Activated T-cell treated with anti-CD3 and anti-CD28 coated beads, Interleukin-2, amount 50 U/mL, for 72 hours (primary cell): ENCODE measurements at regions not wholly inside any gene's neighbourhood (a gene's known extent, or its start where the extent isn't known, plus 50 kb on each side); places are given as distances from the start of the nearest gene placed in this dataset.
"Not testable (repeated sequence)": the region's sequence is repeated elsewhere in the genome, so short reads cannot be mapped to it uniquely, and the experiment has no call there.

Source experiments
- ATAC-seq, 2 donors: fragments of 150-1000 bp; cut with Tn5 transposase; replicated peaks in 1 of 2; 2 replicates each; pipeline ENCODE4 v1.10.0; 2021; ENCODE audit warnings: moderate library complexity in 2 of 2, mild to moderate bottlenecking in 1 of 2
- DNase-seq, 2 donors: peaks; one replicate each; pipeline ENCODE4 v3.0.0; 2021 to 2022; ENCODE audit warnings: mixed read lengths in 1 of 2
- H3K27ac Mint-ChIP-seq: one replicate; pipeline ENCODE4 v1.8.0; 2022; ENCODE audit warnings: mild to moderate bottlenecking, moderate library complexity, mixed read lengths
- H3K27me3 Mint-ChIP-seq: one replicate; pipeline ENCODE4 v1.8.0; 2022; ENCODE audit warnings: low read depth, mixed read lengths
- H3K36me3 Mint-ChIP-seq, 2 donors: one replicate each; pipeline ENCODE4 v1.8.0; 2022; ENCODE audit warnings: mixed read lengths in 2 of 2, mild to moderate bottlenecking in 1 of 2; ENCODE audit not compliant: insufficient read depth in 2 of 2
- H3K4me1 Mint-ChIP-seq: one replicate; pipeline ENCODE4 v1.8.0; 2022; ENCODE audit warnings: low read depth, mixed read lengths
- H3K4me3 Mint-ChIP-seq, 2 donors: one replicate each; pipeline ENCODE4 v1.8.0; 2022; ENCODE audit warnings: mild to moderate bottlenecking in 2 of 2, mixed read lengths in 2 of 2, moderate library complexity in 2 of 2
- H3K9me3 Mint-ChIP-seq, 2 donors: one replicate each; pipeline ENCODE4 v1.8.0; 2022; ENCODE audit warnings: mixed read lengths in 2 of 2

DNA sequence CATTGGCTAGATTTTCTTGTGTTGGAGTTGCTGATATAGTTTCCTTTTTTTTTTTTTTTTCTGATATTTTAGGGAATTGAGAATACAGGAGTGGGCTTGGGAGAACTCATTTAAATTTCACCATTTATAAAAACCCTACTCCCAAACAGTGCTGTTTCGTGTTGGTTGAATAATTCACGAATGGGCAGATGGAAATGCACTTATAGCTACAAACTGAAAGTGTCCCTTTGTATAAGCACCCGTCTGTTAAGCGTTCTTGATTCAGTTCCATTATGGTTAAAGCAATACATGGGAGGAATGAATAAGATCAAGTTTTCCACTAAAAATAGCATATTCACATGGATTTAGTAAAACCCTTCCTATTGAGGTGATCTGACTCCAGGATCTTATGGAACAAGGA, 122.2 kb upstream of the ARG1 start:
- H3K36me3 Mint-ChIP-seq, result peaks cover 0 to 5% of the 10 kb centered on the region in 2 donors
- DNase-seq (no peak), ATAC-seq (no peak)
- peak overlapping the region; percentile 34 to 57 for H3K4me3 Mint-ChIP-seq
- H3K27me3 Mint-ChIP-seq, result no peaks in the 10 kb centered on the region
- peak overlapping the region; percentile 56 for H3K27ac Mint-ChIP-seq
- H3K9me3 Mint-ChIP-seq, result peaks cover 3 to 7% of the 10 kb centered on the region in 2 donors
- peaks cover 44% of the 10 kb centered on the region for H3K4me1 Mint-ChIP-seq

DNA sequence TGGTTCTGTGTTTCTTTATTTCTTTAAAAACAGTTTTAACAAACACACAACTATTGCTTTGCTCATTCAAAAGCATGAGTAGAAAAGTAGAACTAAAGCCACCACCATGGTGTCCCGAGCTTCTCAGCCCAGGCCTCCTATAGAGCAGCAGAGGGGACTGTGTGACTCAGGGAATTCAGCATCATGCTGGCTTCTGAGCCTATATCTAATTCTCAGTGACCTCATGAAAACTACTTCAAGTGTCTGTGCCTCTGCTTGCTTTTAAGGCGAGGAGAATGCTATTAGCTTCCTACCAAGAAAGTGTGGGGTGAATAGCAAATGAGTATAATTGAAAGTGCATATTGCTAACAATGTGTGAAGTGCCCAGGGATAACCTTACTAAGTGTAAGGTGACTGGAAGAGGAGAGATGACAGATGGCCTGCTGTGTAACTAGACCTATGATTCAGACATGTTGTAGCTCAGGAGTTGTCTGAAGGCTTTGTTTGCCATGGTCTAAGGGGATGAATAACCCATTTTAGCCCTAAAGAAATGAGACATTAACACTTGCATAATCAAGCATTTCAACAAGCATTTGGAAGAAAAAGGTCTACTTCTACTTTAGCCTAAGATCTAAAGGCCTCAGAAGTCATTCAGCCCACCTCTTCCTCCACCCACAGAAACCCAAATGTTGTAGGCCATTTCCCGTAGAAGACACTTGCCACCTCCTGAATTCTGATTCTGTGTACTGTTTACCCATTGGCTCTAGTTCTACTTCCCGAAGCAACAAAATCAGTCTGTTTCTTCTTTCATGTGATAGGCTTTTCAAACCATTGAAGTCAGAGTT, 121.5 kb upstream of the ARG1 start:
- Mint-ChIP-seq H3K36me3 (peaks cover 0 to 5% of the 10 kb centered on the region in 2 donors), H3K27ac (peak overlapping the region; percentile 77), H3K4me1 (peaks cover 44% of the 10 kb centered on the region), H3K9me3 (peaks cover 3 to 7% of the 10 kb centered on the region in 2 donors), H3K4me3 (peak overlapping the region; percentile 34 to 57), H3K27me3 (no peaks in the 10 kb centered on the region)
- ATAC-seq (peak; percentile 95), DNase-seq (peak in 1 of 2 donors; percentile 17)

DNA sequence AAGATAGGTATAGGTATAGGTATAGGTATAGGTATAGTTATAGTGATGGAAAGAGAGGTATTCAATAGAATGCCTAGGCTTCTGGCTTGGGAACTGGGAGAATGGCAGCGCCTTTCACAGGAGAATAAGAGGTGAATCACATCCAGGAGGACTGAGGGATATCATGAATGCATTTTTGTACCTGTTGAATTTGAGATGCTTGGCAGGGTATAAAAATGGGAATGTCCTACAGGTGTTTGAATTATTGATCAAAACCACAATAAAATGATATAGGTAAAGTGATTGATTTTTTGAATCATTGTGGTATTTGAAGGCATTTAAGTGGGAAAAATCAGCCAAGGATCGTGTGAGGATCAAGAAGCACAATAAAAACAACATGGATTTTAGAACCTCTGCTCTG, 119.2 kb upstream of the ARG1 start:
- no peak overlapping the region for H3K4me3 Mint-ChIP-seq
- no peak overlapping the region for H3K27ac Mint-ChIP-seq
- peaks cover 3 to 7% of the 10 kb centered on the region in 2 donors for H3K9me3 Mint-ChIP-seq
- ATAC-seq, result no peak
- no peaks in the 10 kb centered on the region for H3K27me3 Mint-ChIP-seq
- H3K4me1 Mint-ChIP-seq, result peaks cover 31% of the 10 kb centered on the region
- DNase-seq, result no peak
- peaks cover 0 to 5% of the 10 kb centered on the region in 2 donors for H3K36me3 Mint-ChIP-seq

DNA sequence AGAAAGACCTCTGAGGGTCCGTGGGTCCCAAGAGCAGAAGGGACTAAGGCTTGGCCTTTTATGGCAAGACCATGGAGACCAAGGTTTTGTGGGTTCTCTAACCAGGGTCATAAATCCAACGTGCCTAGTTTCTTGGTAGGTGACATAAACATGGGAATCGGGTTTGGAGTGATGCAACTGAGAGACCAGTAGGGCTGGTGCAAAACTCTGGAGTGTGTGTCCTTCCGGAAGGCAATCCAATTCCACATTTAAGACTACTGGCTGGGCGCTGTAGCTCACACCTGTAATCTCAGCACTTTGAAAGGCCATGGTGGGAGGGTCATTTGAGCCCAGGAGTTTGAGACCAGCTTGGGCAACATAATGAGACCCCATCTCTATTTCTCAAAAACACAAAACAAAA, 116.5 kb upstream of the ARG1 start:
- DNase-seq, result no peak

DNA sequence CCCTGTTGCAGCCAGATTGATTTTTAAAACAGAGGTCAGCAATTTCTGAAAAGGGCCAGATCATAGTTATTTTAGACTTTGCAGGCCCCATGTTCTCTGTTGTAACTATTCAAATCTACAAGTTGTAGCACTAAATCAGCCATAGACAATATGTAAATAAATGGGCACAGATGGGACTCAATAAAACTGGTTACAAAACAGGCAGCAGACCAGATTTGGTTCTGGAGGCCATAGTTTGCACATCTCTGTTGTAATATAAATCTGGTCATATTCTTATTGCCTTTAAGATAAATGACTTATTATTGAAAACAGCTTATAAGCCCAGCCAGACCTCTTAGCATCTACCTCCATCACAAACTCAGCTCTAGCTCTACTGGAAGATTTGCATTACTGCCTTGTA, 114.0 kb upstream of the ARG1 start:
- Mint-ChIP-seq H3K9me3 (no peaks in the 10 kb centered on the region), H3K4me3 (no peak overlapping the region), H3K27me3 (no peaks in the 10 kb centered on the region), H3K4me1 (peaks cover 8% of the 10 kb centered on the region), H3K36me3 (no peaks in the 10 kb centered on the region), H3K27ac (no peak overlapping the region)
- DNase-seq (no peak), ATAC-seq (no peak)

More for the DNA sequence above, 116.5 kb upstream of the ARG1 start:
- ATAC-seq, result no peak
- peaks cover 16% of the 10 kb centered on the region for H3K4me1 Mint-ChIP-seq
- H3K27me3 Mint-ChIP-seq, result no peaks in the 10 kb centered on the region
- no peak overlapping the region for H3K4me3 Mint-ChIP-seq
- H3K36me3 Mint-ChIP-seq, result peaks cover 0 to 5% of the 10 kb centered on the region in 2 donors
- H3K9me3 Mint-ChIP-seq, result peaks cover 3 to 7% of the 10 kb centered on the region in 2 donors
- H3K27ac Mint-ChIP-seq, result no peak overlapping the region

DNA sequence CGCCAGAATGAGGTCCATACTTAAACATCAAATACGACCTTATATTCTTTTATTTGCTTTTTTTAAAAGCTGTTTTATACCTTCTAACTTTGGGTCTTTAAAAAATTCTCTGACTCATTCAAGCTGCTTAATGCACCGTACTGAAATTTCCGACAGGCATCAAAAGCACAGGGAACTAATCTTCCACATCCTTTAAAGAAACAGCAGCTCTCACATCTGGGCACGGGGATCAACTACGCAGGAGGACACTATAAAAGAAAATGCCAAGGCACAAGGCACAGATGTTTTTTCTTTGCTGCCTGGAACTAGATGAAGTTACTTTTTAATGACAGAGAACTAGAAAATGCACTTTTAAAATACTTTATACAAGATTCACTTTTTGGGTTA, 112.4 kb upstream of the ARG1 start:
- H3K9me3 Mint-ChIP-seq, result no peaks in the 10 kb centered on the region
- H3K36me3 Mint-ChIP-seq, result no peaks in the 10 kb centered on the region
- no peak overlapping the region for H3K4me3 Mint-ChIP-seq
- DNase-seq, result no peak
- H3K27me3 Mint-ChIP-seq, result no peaks in the 10 kb centered on the region
- no peak for ATAC-seq
- no peak overlapping the region for H3K27ac Mint-ChIP-seq
- peaks cover 8% of the 10 kb centered on the region for H3K4me1 Mint-ChIP-seq

DNA sequence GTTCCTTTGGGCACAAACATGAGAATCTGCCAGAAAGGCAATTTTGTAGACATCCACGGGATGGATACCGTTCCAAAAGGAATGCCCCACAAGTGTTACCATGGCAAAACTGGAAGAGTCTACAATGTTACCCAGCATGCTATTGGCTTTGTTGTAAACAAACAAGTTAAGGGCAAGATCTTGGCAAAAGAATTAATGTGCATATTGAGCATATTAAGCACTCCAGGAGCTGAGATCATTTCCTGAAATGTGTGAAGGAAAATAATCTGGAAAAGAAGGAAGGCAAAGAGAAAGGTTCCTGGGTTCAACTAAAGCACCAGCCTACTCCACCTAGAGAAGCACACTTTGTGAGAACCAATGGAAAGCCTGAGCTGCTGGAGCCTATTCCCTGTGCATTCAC, 103.9 kb upstream of the ARG1 start:
- Mint-ChIP-seq H3K36me3 (peaks cover 0 to 2% of the 10 kb centered on the region in 2 donors), H3K4me1 (no peaks in the 10 kb centered on the region), H3K9me3 (peaks cover 2% of the 10 kb centered on the region in 2 donors), H3K27me3 (no peaks in the 10 kb centered on the region), H3K27ac (no peak overlapping the region), H3K4me3 (no peak overlapping the region)
- DNase-seq (no peak), ATAC-seq (no peak)

DNA sequence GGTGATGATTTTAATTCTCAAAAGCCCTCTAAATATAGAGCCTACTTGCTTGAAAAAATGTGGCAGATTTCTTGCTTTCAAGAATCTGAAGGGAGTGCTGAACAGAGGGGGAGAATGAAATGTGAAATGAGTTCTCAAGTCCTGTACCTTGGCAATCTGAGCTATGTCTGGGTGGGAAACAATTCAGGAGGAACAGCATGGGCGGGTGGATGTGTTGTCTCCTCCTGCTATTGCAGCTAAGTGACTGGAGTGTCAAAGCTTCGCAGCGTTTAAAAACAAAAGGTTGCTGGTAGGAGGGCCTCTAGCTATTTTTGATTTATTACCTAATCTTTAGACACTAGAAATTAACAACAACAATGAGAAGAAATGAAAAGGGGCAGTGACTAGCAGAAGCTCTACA, 102.5 kb upstream of the ARG1 start:
- Mint-ChIP-seq H3K27me3 (no peaks in the 10 kb centered on the region), H3K4me3 (no peak overlapping the region), H3K9me3 (peaks cover 2 to 3% of the 10 kb centered on the region in 2 donors), H3K36me3 (peaks cover 0 to 4% of the 10 kb centered on the region in 2 donors), H3K4me1 (no peaks in the 10 kb centered on the region), H3K27ac (no peak overlapping the region)
- DNase-seq, result no peak
- ATAC-seq, result no peak

DNA sequence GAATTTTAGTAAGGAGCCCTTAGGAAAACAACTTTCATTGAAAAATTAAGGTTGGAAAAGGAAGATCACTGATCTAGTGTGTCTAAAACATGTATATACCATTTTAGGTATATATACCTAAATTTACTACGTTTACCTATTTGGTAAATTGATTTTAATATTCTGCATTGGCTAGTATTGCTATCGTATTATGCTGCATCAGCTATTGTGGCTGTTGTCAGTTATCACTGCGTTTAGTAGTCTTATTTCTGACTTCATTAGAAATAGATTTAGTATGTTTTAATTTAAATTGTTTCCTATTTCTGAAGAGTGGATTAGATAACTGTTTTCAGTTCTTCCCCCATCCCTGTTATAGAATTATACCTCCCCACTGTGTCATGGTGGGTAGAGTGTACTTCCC, 101.7 kb upstream of the ARG1 start:
- DNase-seq (no peak), ATAC-seq (no peak)
- Mint-ChIP-seq H3K27ac (no peak overlapping the region), H3K4me3 (no peak overlapping the region), H3K9me3 (peaks cover 3% of the 10 kb centered on the region in 2 donors), H3K36me3 (peaks cover 0 to 4% of the 10 kb centered on the region in 2 donors), H3K4me1 (peaks cover 2% of the 10 kb centered on the region), H3K27me3 (no peaks in the 10 kb centered on the region)

DNA sequence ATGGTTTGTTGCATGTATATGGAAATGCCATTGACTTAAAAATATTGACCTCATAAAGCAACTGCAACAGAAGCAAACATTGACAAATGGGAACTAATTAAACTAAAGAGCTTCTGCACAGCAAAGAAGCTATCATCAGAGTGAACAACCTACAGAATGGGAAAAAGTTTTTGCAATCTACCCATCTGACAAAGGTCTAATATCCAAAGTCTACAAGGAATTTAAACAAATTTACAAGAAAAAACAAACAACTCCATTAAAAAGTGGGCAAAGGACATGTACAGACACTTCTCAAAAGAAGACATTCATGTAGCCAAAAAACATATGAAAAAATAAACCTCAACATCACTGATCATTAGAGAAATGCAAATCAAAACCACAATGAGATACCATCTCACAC, 99.7 kb upstream of the ARG1 start:
- H3K4me1 Mint-ChIP-seq, H3K36me3 Mint-ChIP-seq, H3K27ac Mint-ChIP-seq: not testable (repeated sequence)

DNA sequence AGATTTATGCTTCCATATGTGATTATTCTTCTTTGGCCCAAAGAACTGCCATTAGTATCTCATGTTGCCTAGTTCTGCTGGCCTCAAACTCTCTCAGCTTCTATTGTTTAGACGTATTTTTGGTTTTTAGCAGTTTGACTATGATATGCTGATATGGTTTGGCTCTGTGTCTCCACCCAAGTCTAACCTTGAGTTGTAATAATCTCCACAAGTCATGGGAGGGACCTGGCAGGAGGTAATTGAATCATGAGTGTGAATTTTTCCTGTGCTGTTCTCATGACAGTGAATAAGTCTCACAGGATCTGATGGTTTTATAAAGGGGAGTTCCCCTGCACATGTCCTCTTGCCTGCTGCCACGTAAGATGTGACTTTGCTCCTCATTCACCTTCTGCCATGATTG, 96.7 kb upstream of the ARG1 start:
- Mint-ChIP-seq H3K27ac (no peak overlapping the region), H3K4me3 (no peak overlapping the region), H3K36me3 (peaks cover 0 to 4% of the 10 kb centered on the region in 2 donors), H3K4me1 (peaks cover 5% of the 10 kb centered on the region), H3K9me3 (peaks cover 3 to 4% of the 10 kb centered on the region in 2 donors), H3K27me3 (no peaks in the 10 kb centered on the region)
- ATAC-seq (no peak), DNase-seq (no peak)

More for the DNA sequence above, 99.7 kb upstream of the ARG1 start:
- not testable (repeated sequence) for H3K9me3 Mint-ChIP-seq, H3K4me3 Mint-ChIP-seq, DNase-seq, ATAC-seq, H3K27me3 Mint-ChIP-seq

DNA sequence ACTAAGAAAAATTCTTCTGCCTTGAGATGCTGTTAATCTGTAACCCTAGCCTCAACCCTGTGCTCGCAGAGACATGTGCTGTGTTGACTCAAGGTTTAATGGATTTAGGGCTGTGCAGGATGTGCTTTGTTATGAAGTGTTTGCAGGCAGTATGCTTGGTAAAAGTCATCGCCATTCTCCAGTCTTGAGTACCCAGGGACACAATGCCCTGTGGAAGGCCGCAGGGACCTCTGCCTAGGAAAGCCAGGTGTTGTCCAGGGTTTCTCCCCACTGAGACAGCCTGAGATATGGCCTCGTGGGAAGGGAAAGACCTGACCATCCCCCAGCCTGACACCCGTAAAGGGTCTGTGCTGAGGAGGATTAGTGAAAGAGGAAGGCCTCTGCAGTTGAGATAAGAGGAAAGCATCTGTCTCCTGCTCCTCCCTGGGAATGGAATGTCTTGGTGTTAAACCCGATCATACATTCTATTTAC, 94.2 kb upstream of the ARG1 start:
- H3K36me3 Mint-ChIP-seq, DNase-seq, H3K4me1 Mint-ChIP-seq, H3K27ac Mint-ChIP-seq, H3K9me3 Mint-ChIP-seq, H3K4me3 Mint-ChIP-seq, ATAC-seq, H3K27me3 Mint-ChIP-seq: not testable (repeated sequence)

DNA sequence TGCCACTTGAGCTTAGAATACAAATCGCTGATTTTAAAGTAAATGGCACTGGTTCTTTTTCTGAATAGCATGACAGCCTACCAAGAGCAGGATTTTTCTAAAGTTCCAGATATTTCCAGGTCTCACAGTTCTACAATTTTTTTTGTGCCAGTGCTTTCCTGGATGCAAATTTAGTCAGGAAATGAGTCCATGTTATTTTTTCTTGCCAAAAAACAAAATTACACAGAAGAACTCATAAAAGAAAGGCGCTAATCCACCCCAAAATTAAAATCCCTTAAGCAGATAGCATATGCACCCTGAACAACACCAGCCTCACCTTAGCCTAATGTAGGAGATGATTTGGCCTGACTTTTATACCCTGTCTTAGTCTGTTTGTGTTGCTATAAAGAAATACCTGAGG, 86.4 kb upstream of the ARG1 start:
- H3K27me3 Mint-ChIP-seq, result no peaks in the 10 kb centered on the region
- H3K4me3 Mint-ChIP-seq, result no peak overlapping the region
- H3K36me3 Mint-ChIP-seq, result no peaks in the 10 kb centered on the region
- H3K4me1 Mint-ChIP-seq, result no peaks in the 10 kb centered on the region
- DNase-seq (no peak), ATAC-seq (no peak)
- no peak overlapping the region for H3K27ac Mint-ChIP-seq
- H3K9me3 Mint-ChIP-seq, result no peaks in the 10 kb centered on the region

DNA sequence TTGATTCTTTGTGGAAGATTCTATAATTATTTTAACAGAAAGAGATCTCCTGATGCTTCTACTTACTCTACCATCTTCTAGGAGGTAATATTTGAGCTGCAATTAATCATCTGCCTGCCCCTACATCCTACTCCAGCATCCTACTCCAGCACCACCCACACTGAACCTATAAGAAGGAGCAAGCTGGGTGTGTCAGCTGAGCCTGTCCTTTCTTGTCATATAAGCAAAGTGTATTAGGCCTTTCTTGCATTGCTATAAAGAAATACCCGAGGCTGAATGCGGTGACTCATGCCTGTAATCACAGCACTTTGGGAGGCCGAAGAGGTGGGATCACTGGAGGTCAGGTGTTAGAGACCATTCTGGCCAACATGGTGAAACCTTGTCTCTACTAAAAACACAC, 84.2 kb upstream of the ARG1 start:
- H3K27ac Mint-ChIP-seq, result no peak overlapping the region
- DNase-seq (no peak), ATAC-seq (no peak)
- H3K9me3 Mint-ChIP-seq, result peaks cover 0 to 4% of the 10 kb centered on the region in 2 donors
- H3K36me3 Mint-ChIP-seq, result no peaks in the 10 kb centered on the region
- no peaks in the 10 kb centered on the region for H3K27me3 Mint-ChIP-seq
- no peaks in the 10 kb centered on the region for H3K4me1 Mint-ChIP-seq
- H3K4me3 Mint-ChIP-seq, result no peak overlapping the region
